Nephron progenitor cell (in vitro differentiated cells): ENCODE measurements at regions not wholly inside any gene's neighbourhood (a gene's known extent, or its start where the extent isn't known, plus 50 kb on each side); places are given as distances from the start of the nearest gene placed in this dataset.

Source experiments
- DNase-seq: peaks from one replicate; pipeline ENCODE4 v3.0.0; 2021
- H3K27ac Mint-ChIP-seq: 2 replicates; pipeline ENCODE4 v1.8.0; 2021; ENCODE audit warnings: mild to moderate bottlenecking, moderate library complexity, mixed read lengths
- H3K27me3 Mint-ChIP-seq: 2 replicates; pipeline ENCODE4 v1.8.0; 2021; ENCODE audit warnings: mild to moderate bottlenecking, low read depth, mixed read lengths; ENCODE audit not compliant: poor library complexity
- H3K36me3 Mint-ChIP-seq: 2 replicates; pipeline ENCODE4 v1.8.0; 2021; ENCODE audit warnings: low read depth, mixed read lengths
- H3K4me1 Mint-ChIP-seq: 2 replicates; pipeline ENCODE4 v1.8.0; 2021; ENCODE audit warnings: mixed read lengths
- H3K4me3 Mint-ChIP-seq: 2 replicates; pipeline ENCODE4 v1.8.0; 2021; ENCODE audit warnings: mild to moderate bottlenecking, moderate library complexity, mixed read lengths
- H3K9me3 Mint-ChIP-seq: 2 replicates; pipeline ENCODE4 v1.8.0; 2021; ENCODE audit warnings: mild to moderate bottlenecking, moderate library complexity, mixed read lengths
- CTCF ChIP-seq: fragments of 200-600 bp; sonication (generic); IDR thresholded peaks from 2 replicates; pipeline ENCODE4 v1.5.0; 2021; ENCODE audit warnings: antibody characterized with exemption

- peaks cover 7% of the 10 kb centered on the region for H3K4me1 Mint-ChIP-seq
- peak overlapping the region; percentile 55 for H3K27ac Mint-ChIP-seq
- H3K9me3 Mint-ChIP-seq, result no peaks in the 10 kb centered on the region
- H3K27me3 Mint-ChIP-seq, result no peaks in the 10 kb centered on the region
- no peak for DNase-seq
- no peak for TF ChIP-seq CTCF
- no peak overlapping the region for H3K4me3 Mint-ChIP-seq
- no peaks in the 10 kb centered on the region for H3K36me3 Mint-ChIP-seq
Observed at GRCh38 chr22:48642550-48642949, 1185.1 kb downstream of the BRD1 start.

- Mint-ChIP-seq H3K36me3 (no peaks in the 10 kb centered on the region), H3K4me3 (no peak overlapping the region), H3K27ac (no peak overlapping the region), H3K4me1 (peaks cover 7% of the 10 kb centered on the region), H3K9me3 (no peaks in the 10 kb centered on the region), H3K27me3 (no peaks in the 10 kb centered on the region)
- no peak for TF ChIP-seq CTCF
- no peak for DNase-seq
Observed at GRCh38 chr22:48641906-48642475, 1185.7 kb downstream of the BRD1 start.

- no peaks in the 10 kb centered on the region for H3K36me3 Mint-ChIP-seq
- no peaks in the 10 kb centered on the region for H3K27me3 Mint-ChIP-seq
- H3K9me3 Mint-ChIP-seq, result no peaks in the 10 kb centered on the region
- H3K4me1 Mint-ChIP-seq, result peaks cover 11% of the 10 kb centered on the region
- no peak overlapping the region for H3K4me3 Mint-ChIP-seq
- no peak overlapping the region for H3K27ac Mint-ChIP-seq
- no peak for DNase-seq
- TF ChIP-seq CTCF, result no peak
Observed at GRCh38 chr22:48640890-48641841, 1186.5 kb downstream of the BRD1 start.

- Mint-ChIP-seq H3K4me3 (no peak overlapping the region), H3K36me3 (no peaks in the 10 kb centered on the region), H3K9me3 (no peaks in the 10 kb centered on the region), H3K27ac (no peak overlapping the region), H3K4me1 (peaks cover 19% of the 10 kb centered on the region), H3K27me3 (no peaks in the 10 kb centered on the region)
- no peak for DNase-seq
- TF ChIP-seq CTCF, result no peak
Observed at GRCh38 chr22:48639896-48640748, 1187.6 kb downstream of the BRD1 start.

GRCh38 chr22:48639021-48639795 lies 1188.5 kb downstream of the BRD1 start:
- H3K4me1 Mint-ChIP-seq, result peaks cover 17% of the 10 kb centered on the region
- H3K27me3 Mint-ChIP-seq, result no peaks in the 10 kb centered on the region
- no peak overlapping the region for H3K27ac Mint-ChIP-seq
- TF ChIP-seq CTCF, result no peak
- no peaks in the 10 kb centered on the region for H3K9me3 Mint-ChIP-seq
- no peak for DNase-seq
- no peaks in the 10 kb centered on the region for H3K36me3 Mint-ChIP-seq
- no peak overlapping the region for H3K4me3 Mint-ChIP-seq
